HepG2 (cell line): ENCODE measurements at regions not wholly inside any gene's neighbourhood (a gene's known extent, or its start where the extent isn't known, plus 50 kb on each side); places are given as distances from the start of the nearest gene placed in this dataset.

Source experiments
- POLR2AphosphoS5 ChIP-seq: IDR thresholded peaks from 2 replicates; pipeline ENCODE4 v1.6.1; 2012; ENCODE audit warnings: low read depth, low read length
- SIN3A ChIP-seq: IDR thresholded peaks from 2 replicates; pipeline ENCODE4 v1.6.1; 2011; ENCODE audit warnings: low read depth, mild to moderate bottlenecking, control low read depth, low read length, borderline replicate concordance
- TGIF2 ChIP-seq: IDR thresholded peaks from 2 replicates; pipeline ENCODE4 v1.6.1; 2016; ENCODE audit warnings: control low read depth, missing compliant biosample characterization
- ZBTB20 ChIP-seq: sonication (generic); formaldehyde crosslinking; IDR thresholded peaks from 2 replicates; pipeline ENCODE4 v1.8.1; 2023; ENCODE audit warnings: missing genetic modification reagents, low read depth, mild to moderate bottlenecking, borderline replicate concordance
- ZNF773 ChIP-seq: sonication (generic); formaldehyde crosslinking; IDR thresholded peaks from 2 replicates; pipeline ENCODE4 v1.4.0; 2020; ENCODE audit warnings: missing genetic modification reagents, borderline replicate concordance
- TF ChIP-seq, protein P1 (sequence below): sonication (generic); formaldehyde crosslinking; IDR thresholded peaks from 2 replicates; pipeline ENCODE4 v1.5.0; 2020; ENCODE audit warnings: missing genetic modification reagents, mild to moderate bottlenecking, borderline replicate concordance
- TF ChIP-seq, protein P2 (sequence below): sonication (generic); formaldehyde crosslinking; IDR thresholded peaks from 2 replicates; pipeline ENCODE4 v1.5.0; 2020; ENCODE audit warnings: mild to moderate bottlenecking, missing genetic modification reagents, moderate library complexity

DNA sequence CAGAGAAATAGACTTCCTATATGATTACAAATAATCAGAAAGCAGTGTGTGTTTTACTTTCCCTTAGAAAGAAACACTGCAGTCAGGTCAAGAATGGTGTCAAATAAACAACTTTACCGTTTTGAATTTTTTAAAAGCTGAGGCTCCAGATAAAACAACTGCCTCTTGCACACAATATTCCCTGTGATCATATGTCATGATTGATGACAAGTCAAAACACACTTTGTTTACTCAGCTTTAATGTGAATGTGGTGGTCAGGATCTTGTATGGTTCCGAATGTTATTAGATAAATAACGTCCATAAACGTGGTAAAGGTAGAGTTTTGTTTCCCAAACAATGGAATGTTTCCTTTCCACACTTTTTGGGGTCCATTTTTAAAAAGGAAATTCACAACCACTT, 428.4 kb upstream of the MDFIC2 start:
- TF ChIP-seq TGIF2 (CRISPR knock-in tag) (no peak), ZNF773 (CRISPR knock-in tag) (no peak), ZBTB20 (CRISPR knock-in tag) (no peak), SIN3A (no peak), POLR2AphosphoS5 (no peak)
- TF ChIP-seq, protein P1, sequence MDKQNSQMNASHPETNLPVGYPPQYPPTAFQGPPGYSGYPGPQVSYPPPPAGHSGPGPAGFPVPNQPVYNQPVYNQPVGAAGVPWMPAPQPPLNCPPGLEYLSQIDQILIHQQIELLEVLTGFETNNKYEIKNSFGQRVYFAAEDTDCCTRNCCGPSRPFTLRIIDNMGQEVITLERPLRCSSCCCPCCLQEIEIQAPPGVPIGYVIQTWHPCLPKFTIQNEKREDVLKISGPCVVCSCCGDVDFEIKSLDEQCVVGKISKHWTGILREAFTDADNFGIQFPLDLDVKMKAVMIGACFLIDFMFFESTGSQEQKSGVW (CRISPR knock-in tag), result no peak
- TF ChIP-seq, protein P2, sequence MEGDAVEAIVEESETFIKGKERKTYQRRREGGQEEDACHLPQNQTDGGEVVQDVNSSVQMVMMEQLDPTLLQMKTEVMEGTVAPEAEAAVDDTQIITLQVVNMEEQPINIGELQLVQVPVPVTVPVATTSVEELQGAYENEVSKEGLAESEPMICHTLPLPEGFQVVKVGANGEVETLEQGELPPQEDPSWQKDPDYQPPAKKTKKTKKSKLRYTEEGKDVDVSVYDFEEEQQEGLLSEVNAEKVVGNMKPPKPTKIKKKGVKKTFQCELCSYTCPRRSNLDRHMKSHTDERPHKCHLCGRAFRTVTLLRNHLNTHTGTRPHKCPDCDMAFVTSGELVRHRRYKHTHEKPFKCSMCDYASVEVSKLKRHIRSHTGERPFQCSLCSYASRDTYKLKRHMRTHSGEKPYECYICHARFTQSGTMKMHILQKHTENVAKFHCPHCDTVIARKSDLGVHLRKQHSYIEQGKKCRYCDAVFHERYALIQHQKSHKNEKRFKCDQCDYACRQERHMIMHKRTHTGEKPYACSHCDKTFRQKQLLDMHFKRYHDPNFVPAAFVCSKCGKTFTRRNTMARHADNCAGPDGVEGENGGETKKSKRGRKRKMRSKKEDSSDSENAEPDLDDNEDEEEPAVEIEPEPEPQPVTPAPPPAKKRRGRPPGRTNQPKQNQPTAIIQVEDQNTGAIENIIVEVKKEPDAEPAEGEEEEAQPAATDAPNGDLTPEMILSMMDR, result no peak
